ENCODE measurements at regions not wholly inside any gene's neighbourhood (a gene's known extent, or its start where the extent isn't known, plus 50 kb on each side); places are given as distances from the start of the nearest gene placed in this dataset.

DNA sequence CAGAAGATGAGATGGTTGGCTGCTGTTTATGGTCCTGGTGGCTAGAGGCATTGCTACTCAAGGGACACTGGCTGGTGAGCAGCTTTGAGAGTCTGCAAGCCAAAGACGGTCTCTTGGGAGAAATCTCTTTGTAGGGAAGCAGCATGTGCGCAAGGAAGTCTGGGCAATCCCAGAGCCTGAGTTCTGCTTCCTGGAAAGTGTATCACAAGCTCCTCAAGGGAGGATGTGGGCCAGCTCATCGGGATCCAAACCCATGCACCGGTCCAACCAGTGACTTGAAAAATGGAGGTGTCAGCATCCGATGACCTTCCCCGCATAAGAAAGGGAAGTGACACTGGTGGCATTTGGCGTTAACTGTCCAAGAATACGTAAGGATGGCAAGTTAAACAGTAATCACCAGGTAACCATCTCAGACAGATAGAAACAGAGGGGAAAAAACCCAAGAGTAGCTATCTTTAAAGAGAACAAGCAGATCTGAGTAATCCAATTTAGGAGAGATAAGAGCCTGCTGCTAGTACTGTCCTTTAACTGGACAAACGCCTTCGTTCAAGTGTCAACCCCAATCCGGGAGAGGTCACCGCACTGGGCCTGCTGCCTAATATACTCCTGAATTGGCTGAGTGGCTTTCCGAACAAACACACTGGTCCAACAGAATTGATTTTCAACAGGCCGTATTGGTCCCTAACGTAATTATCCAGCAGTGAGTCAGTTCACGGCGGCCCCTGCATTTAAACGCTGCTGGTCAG lies 303.0 kb upstream of the ZFHX3 start:
- no peak overlapping the region for H3K27ac ChIP-seq
- no peak overlapping the region for H3K4me3 ChIP-seq

GRCh38 chr16:73347500-73348375 lies 299.8 kb upstream of the ZFHX3 start:
- no peak for TF ChIP-seq CTCF (IDR thresholded peaks at IDR 0.05)
- TF ChIP-seq POLR2A (IDR thresholded peaks at IDR 0.05), result no peak
- no peak for TF ChIP-seq EP300 (IDR thresholded peaks at IDR 0.05)
- H3K9me3 ChIP-seq, result no peaks in the 10 kb centered on the region
- H3K36me3 ChIP-seq, result no peaks in the 10 kb centered on the region
- no peak overlapping the region for H3K27ac ChIP-seq
- 66 to 69% methylated on average over 7 of the region's 7 CpGs for WGBS, 2 donors
- no peak overlapping the region for H3K4me3 ChIP-seq
- no peak for DNase-seq (ENCODE audit: low spot score in 2 of 2)
- no peaks in the 10 kb centered on the region for H3K4me1 ChIP-seq
- no peaks in the 10 kb centered on the region for H3K27me3 ChIP-seq

More for the DNA sequence above, 303.0 kb upstream of the ZFHX3 start:
- no peaks in the 10 kb centered on the region for H3K4me1 ChIP-seq
- no peak for DNase-seq (ENCODE audit: low spot score in 2 of 2)
- WGBS, 2 donors, result 85% methylated on average over 18 of the region's 18 CpGs
- TF ChIP-seq CTCF (IDR thresholded peaks at IDR 0.05), result no peak
- TF ChIP-seq POLR2A (IDR thresholded peaks at IDR 0.05), result no peak
- no peak for TF ChIP-seq EP300 (IDR thresholded peaks at IDR 0.05)
- H3K9me3 ChIP-seq, result no peaks in the 10 kb centered on the region
- no peaks in the 10 kb centered on the region for H3K27me3 ChIP-seq
- H3K36me3 ChIP-seq, result no peaks in the 10 kb centered on the region

GRCh38 chr16:73339821-73340220 lies 291.9 kb upstream of the ZFHX3 start:
- 82 to 83% methylated on average over 6 of the region's 6 CpGs for WGBS, 2 donors
- H3K27ac ChIP-seq, result no peak overlapping the region
- no peak for DNase-seq (ENCODE audit: low spot score in 2 of 2)
- H3K4me1 ChIP-seq, result no peaks in the 10 kb centered on the region
- H3K9me3 ChIP-seq, result no peaks in the 10 kb centered on the region
- TF ChIP-seq POLR2A (IDR thresholded peaks at IDR 0.05), result no peak
- no peak for TF ChIP-seq EP300 (IDR thresholded peaks at IDR 0.05)
- TF ChIP-seq CTCF (IDR thresholded peaks at IDR 0.05), result no peak
- no peaks in the 10 kb centered on the region for H3K36me3 ChIP-seq
- no peaks in the 10 kb centered on the region for H3K27me3 ChIP-seq
- no peak overlapping the region for H3K4me3 ChIP-seq

DNA sequence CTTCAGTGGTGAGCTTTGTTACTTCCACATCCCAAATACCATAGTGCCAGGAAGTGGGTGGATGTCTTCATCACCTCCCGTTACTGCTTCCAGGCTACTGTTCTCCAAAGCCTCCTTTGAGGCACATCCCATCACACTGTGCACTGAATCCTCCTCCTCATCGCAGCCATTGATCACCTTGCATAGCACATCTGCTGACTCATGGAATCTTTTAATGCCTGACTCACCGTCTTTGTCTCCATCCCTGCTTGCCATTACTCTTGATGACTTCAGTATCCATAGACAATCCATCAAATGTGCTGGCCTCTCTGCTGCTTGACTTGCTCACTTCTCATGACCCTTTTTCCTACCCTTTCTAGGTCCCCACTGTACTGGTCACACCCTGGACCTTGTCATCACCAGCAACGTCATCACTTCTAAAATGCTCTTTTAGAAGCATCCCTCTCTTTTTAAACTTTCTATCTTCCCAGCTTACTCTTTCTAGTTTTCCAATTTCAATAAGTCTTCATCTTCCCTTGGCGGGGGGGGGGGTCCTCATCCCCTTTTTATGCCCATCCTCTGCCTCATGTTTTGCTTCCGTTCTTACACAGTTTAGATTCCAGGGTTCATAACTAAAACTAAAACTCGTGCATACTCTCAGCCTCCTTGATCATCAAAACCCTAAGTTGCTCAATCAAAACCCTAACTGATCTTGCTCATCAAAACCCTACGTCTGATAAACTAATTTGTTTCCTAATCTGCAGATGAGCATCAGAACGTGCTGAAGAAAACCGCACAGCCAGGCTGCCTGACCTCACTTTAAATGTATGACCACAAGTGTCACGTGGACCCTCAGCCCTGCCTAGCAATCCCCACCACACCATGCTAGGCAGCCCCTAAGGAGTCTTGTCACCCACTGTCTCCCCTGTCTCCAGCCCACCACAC lies 289.7 kb upstream of the ZFHX3 start:
- 82 to 86% methylated on average over 11 of the region's 11 CpGs for WGBS, 2 donors
- TF ChIP-seq CTCF (IDR thresholded peaks at IDR 0.05), result no peak
- TF ChIP-seq EP300 (IDR thresholded peaks at IDR 0.05), result no peak
- no peak for TF ChIP-seq POLR2A (IDR thresholded peaks at IDR 0.05)

More for the DNA sequence above, 289.7 kb upstream of the ZFHX3 start:
- Histone ChIP-seq H3K4me3 (no peak overlapping the region), H3K9me3 (no peaks in the 10 kb centered on the region), H3K36me3 (no peaks in the 10 kb centered on the region), H3K27ac (no peak overlapping the region), H3K4me1 (no peaks in the 10 kb centered on the region), H3K27me3 (no peaks in the 10 kb centered on the region)
- no peak for DNase-seq (ENCODE audit: low spot score in 2 of 2)

Measured in tibial nerve (tissue), 4 donors.